GM12874 (cell line): ENCODE measurements at regions not wholly inside any gene's neighbourhood (a gene's known extent, or its start where the extent isn't known, plus 50 kb on each side); places are given as distances from the start of the nearest gene placed in this dataset.

ENCODE experiments used
- TF ChIP-seq, protein P1 (sequence below): IDR thresholded peaks from 2 replicates; pipeline ENCODE4 v1.5.1; 2011; ENCODE audit warnings: low read depth, mild to moderate bottlenecking, control low read depth, low read length, moderate library complexity; ENCODE audit not compliant: insufficient read depth

DNA sequence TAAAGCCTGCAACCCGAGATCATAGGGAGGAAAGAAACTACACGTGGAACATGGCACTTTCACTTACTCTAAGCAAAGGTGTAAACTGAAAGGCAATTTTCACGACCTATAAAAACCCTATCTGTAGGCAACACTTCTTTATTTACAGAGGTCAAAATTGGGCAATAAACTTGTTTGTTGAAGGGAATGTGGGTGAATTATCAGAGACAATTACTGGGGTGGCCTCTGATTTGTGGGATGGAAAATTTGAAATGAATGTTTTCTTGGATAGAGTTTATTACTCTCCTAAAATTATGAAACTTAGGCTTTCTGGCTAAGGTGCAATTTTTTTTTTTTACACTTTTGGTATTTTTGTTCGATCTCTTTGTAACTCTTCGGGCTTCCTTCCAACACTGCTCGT, 734.1 kb upstream of the TENM3 start:
- TF ChIP-seq, protein P1, sequence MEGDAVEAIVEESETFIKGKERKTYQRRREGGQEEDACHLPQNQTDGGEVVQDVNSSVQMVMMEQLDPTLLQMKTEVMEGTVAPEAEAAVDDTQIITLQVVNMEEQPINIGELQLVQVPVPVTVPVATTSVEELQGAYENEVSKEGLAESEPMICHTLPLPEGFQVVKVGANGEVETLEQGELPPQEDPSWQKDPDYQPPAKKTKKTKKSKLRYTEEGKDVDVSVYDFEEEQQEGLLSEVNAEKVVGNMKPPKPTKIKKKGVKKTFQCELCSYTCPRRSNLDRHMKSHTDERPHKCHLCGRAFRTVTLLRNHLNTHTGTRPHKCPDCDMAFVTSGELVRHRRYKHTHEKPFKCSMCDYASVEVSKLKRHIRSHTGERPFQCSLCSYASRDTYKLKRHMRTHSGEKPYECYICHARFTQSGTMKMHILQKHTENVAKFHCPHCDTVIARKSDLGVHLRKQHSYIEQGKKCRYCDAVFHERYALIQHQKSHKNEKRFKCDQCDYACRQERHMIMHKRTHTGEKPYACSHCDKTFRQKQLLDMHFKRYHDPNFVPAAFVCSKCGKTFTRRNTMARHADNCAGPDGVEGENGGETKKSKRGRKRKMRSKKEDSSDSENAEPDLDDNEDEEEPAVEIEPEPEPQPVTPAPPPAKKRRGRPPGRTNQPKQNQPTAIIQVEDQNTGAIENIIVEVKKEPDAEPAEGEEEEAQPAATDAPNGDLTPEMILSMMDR = no peak

DNA sequence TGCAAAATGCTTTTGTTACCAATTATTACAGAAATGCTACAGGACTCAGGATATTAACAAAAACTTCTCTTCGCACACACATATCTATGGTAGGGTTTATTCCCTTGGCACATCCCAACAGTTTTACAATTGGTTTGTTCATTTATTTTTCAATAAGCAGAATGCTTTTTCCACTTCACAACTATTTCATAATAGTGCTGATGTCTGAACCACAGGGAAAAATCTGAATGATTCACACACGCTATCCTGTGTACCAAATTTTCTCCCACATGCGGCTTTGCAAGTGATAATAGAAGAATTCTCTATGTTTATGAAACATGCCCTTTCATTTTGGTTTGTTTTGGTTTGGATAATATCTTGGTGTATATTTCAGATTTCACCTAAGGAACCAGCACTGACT, 725.7 kb upstream of the TENM3 start:
- TF ChIP-seq, protein P1 = no peak

DNA sequence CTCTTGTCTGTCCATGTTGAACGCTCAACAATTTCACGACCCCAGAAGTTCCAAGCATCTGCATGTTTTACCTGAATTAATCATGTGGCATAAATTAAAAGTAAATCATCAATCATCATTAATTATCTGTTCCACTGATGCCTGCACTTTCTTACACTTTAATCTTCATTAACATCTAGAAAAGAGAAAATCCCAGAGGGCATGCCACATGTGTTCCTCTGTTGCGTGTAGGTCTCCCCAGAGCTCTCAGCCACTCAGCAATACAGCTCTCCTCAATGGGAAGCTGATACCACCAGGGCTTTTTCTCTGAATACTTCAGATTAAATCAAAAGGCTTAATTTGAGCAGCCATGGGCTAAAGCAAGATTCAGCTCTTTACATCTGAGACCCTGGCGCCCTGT, 722.4 kb upstream of the TENM3 start:
- TF ChIP-seq, protein P1 = no peak

DNA sequence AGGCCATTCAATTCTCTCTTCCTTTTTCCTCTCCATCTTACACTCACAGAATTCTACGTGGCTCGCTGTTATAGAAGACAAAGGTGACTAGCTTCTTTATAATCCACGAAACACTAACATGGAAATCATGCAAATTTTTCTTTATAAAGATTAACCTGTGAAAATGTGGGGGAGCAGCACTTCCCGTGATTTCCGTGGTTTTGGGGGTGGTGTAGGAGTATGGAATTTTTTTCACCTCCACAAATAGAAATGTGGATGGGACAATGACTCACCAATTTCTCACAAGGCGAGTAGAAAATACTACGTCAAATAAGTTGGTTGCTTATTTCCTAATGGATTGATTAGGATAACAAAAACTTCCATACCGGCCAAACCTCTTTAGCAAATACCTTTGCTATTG, 719.2 kb upstream of the TENM3 start:
- TF ChIP-seq, protein P1 = no peak

DNA sequence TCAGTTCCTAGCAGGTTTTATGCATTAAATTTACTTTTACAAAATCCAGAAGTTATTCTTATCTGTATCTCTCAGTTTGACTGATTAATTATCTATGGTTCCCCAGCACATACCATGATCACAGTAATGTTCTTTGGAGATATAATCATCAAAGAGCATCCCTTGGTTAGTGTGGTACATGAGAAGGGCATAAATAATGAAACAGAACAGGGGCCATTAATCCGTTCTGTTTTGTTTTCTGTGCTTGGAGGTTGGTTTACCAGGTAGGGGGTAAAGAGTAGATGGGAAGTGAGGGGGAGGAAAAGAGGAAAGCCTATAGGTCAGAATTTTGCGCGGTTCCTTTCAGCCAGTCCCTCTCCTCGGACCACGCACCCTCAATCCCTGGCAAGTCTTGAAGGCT, 718.7 kb upstream of the TENM3 start:
- TF ChIP-seq, protein P1 = no peak

DNA sequence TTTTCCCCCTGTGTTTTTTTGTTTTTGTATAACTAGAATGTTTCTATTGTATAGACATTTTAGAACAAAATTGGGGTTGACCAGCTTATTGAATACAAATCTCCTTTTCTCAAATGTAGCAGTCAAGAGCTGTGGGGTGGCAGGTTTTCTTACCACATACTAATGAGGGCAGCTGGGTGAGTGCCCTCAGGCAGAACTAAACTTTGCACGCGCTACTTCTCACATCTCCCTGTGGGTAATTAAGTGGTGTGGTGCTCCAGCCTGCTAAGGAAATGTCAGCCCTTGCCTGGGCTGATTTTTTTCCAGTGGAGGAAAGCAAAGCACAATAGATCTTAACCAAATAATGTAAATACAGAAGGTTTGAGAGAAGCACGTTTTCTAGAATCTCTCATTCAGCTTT, 717.6 kb upstream of the TENM3 start:
- TF ChIP-seq, protein P1 = no peak

DNA sequence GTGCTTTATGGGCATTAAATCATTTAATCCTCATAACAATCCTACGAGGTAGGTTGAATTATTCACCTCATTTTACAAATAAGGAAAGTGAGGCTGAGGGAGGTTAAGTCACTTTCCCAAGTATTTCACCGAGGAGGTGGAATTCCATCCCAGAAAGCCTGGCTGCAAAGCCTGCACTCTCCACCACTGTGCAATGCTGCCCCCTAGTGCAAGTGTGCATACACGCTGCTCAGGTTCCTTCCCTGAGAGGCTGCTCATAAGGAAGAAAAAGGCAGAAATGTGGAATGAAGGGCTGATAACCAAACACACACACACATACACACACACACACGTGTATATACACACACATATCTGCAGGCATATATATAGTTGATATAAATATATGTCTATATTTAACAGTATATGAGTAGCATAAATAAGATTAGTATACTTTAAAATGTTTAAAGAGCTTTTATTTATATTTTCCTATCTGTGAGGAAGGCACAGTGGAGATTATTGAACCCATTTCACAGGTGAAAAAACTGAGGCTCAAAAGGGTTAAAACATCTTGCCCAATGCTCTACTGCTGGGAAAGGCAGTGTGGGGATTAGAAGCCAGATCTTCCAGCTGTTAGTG, 714.5 kb upstream of the TENM3 start:
- TF ChIP-seq, protein P1 = peak; percentile 83
